SKM-1 treated with dmso at 0.1 percent for 144 hours (cell line): ENCODE measurements at regions not wholly inside any gene's neighbourhood (a gene's known extent, or its start where the extent isn't known, plus 50 kb on each side); places are given as distances from the start of the nearest gene placed in this dataset.

Source experiments
- DNase-seq: peaks from one replicate; lab custom pipeline; 2025; ENCODE audit not compliant: unreplicated experiment; lab: John Stamatoyannopoulos, UW

- DNase-seq, result no peak
These were observed 1377.0 kb downstream of the SUCLG1 start for GRCh38 chr2:83081826-83082690.

GRCh38 chr2:83079007-83079406 is 1380.1 kb downstream of the SUCLG1 start:
- no peak for DNase-seq

DNA sequence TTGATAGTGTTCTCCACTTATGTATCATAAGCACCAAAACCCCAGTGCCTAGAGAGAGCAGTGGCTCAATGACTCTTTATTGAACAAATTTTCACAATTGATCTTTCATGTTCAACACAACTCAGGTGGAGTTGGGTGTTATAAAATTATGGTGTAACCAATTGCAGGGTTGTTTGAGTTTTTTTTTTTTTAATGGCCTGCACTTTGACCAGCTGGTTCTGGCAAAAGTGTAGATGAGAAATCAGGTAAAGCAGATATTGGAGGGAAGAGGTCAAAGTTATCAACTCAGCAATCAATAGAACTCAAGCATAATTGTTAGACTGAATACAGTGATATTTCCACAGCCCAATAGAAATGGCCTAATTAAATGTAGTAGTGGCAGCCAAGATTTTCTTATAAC is 1386.3 kb downstream of the SUCLG1 start:
- no peak for DNase-seq

DNA sequence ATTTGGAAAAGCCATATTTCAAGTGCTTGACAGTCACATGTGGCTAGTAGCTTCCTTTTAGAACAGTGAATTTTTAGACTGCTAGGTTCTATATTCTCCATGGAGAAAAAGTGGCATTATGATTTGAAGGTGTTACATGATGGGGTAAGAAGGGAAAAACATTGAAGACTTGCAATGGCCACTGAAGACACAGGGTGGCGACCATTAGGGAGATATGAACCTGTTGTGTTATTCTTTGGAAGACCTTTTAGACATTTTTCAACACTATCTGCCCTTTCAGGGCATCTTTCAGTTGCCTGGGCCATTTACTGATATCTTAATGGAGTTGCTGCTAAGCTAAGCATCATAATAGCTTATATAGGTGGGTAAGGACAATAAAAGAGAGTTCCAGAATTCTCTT is 1387.2 kb downstream of the SUCLG1 start:
- DNase-seq, result no peak

GRCh38 chr2:83071352-83071751 is 1387.7 kb downstream of the SUCLG1 start:
- DNase-seq, result no peak

- no peak for DNase-seq
These were observed 1389.4 kb downstream of the SUCLG1 start for GRCh38 chr2:83069724-83070123.

GRCh38 chr2:83068714-83069113 is 1390.4 kb downstream of the SUCLG1 start:
- DNase-seq, result no peak

GRCh38 chr2:83067947-83068346 is 1391.1 kb downstream of the SUCLG1 start:
- DNase-seq, result no peak

DNA sequence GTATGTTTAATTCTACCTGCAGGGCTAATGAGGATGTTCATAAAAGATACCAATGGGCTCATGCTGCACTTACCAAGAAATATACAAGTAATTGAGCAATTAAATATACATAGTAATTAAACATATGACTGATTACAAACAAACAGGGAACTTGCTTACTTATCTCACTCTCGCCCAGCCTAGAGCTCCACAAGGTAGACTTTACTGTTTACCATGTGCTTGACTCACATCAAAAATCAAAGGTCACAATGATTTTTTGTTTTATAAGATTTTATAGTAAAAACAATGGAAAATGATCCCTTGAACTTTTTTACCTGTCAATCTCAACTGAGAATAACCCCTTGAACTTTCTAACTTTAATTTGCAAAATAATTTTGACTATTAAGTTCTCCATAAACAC is 1395.1 kb downstream of the SUCLG1 start:
- DNase-seq, result no peak

DNA sequence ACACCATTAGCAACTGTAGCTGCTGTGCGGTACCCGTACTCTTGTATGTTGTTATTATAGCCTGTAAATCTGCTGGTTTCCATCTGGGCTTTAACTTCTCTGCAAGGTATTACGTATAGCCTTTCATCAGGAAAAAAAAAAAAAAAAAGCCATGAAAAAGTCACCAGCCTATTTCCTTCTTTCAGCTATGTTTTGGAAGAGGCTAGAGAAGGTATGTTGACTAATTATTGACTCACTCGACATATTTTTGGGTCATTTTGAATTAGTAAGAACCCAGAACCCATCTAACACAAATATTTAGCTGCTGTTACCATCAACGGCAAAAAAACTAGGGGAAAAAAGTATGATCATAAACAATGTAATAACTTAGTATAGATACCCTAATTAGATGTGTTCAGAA is 1395.6 kb downstream of the SUCLG1 start:
- DNase-seq, result no peak

- no peak for DNase-seq
These were observed 1400.4 kb downstream of the SUCLG1 start for GRCh38 chr2:83058683-83059082.

DNA sequence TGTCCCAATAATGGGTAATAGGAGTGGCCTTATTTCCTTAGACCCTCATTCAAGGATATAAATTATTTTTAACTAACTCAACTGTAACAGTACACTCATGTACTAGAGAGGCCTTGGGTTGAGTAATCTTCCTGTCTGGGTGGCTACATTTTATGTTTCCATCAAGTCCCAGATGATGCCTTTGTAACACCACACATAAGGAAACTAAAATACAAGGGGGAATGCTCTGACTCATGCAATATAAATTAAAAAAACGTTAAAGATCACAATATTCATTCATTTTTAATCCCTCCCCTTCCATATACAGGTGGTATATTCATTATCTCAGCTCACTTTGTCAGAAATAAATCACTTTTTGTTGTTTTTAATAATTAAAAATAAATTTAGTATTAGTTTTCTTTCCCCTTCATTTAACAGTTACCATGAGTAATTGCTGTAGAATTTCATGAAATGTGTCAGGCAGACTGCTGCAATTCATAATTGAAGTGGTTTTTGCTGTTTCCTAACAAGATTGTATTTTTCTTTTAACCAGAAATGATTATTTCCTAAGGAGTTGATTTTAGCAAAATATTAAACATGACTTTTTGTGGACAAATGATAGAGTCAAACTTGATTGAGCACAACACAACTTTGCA is 1403.6 kb downstream of the SUCLG1 start:
- DNase-seq, result peak; percentile 12

GRCh38 chr2:83054751-83055150 is 1404.3 kb downstream of the SUCLG1 start:
- no peak for DNase-seq

- DNase-seq, result peak; percentile 62
These were observed 1407.4 kb downstream of the SUCLG1 start for GRCh38 chr2:83051538-83052170.

- DNase-seq, result no peak
These were observed 1417.0 kb downstream of the SUCLG1 start for GRCh38 chr2:83042053-83042452.

DNA sequence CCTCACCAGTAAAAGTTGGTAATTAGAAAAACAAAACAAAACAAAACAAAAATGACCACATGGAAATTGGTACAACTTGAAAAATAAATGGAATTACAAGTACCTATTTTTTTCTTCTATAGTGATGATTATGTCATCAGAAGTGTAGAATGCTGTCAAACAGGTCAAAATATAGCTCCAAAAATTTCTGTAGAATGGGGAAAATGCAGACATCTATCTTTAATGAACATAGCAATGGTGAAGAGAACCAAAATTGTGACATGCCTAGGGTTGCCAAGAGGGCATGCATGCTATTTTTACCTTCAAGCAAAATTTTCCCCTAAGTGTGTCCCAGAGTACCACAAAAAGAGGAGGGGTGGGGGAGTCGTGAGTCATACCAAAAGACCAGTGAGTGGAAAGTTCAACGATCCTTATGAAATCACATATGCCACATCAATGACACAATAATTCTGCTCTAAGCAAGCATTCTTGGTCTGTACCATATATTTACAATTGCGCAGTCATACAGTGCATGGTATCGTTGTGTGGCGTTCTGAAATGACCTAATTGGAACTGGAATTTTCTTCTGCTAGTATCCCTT is 1436.4 kb downstream of the SUCLG1 start:
- DNase-seq, result peak; percentile 90

DNA sequence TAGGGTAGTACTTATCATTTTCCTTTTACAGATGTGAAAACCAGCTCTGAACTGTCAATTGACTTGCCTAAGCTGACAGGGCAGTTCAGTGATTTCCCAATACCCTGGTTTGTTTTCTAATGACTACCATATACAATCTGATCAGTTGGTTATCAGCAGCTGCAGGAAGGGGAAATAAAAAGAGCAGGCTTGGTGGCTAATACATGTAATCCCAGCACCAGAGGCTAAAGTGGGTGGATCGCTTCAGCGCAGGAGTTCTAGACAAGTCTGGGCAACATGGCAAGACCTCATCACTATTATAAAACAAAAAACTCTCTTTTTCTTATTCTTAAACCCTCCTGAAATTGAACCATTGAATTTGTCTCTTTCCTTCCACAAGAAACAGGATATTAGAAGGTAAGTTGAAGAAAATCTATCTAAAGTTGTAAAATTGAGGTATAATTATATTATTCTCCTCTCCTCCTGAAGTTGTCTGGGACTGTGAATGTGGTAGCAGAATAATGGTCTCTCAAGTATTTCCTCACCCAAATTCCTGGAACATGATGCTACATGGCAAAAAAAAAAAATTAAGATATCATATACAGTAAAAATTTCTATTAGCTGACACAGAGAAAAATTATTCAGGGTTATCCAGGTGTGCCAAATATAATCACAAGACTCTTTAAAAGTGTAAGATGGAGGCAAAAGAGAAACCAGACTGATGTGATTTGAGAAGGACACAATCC is 1441.6 kb downstream of the SUCLG1 start:
- no peak for DNase-seq

- no peak for DNase-seq
These were observed 1442.6 kb downstream of the SUCLG1 start for GRCh38 chr2:83016343-83017110.

GRCh38 chr2:83015900-83016299 is 1443.2 kb downstream of the SUCLG1 start:
- DNase-seq, result no peak

- no peak for DNase-seq
These were observed 1443.9 kb downstream of the SUCLG1 start for GRCh38 chr2:83015035-83015715.
